Neural crest cell (in vitro differentiated cells): ENCODE measurements at regions not wholly inside any gene's neighbourhood (a gene's known extent, or its start where the extent isn't known, plus 50 kb on each side); places are given as distances from the start of the nearest gene placed in this dataset.

Source experiments
- DNase-seq: peaks from one replicate; pipeline ENCODE4 v3.0.0; 2021; ENCODE audit warnings: low read depth, mixed read lengths, low spot score
- H3K27ac Mint-ChIP-seq: one replicate; pipeline ENCODE4 v1.8.0; 2021; ENCODE audit warnings: mild to moderate bottlenecking, mixed read lengths; ENCODE audit not compliant: unreplicated experiment
- H3K27me3 Mint-ChIP-seq: 2 replicates; pipeline ENCODE4 v1.8.0; 2021; ENCODE audit warnings: low read depth, mild to moderate bottlenecking, mixed read lengths
- H3K36me3 Mint-ChIP-seq: 2 replicates; pipeline ENCODE4 v1.8.0; 2021; ENCODE audit warnings: low read depth, mild to moderate bottlenecking, mixed read lengths
- H3K4me1 Mint-ChIP-seq: 2 replicates; pipeline ENCODE4 v1.8.0; 2021; ENCODE audit warnings: mixed read lengths
- H3K4me3 Mint-ChIP-seq: one replicate; pipeline ENCODE4 v1.8.0; 2021; ENCODE audit warnings: mild to moderate bottlenecking, mixed read lengths
- H3K9me3 Mint-ChIP-seq: 2 replicates; pipeline ENCODE4 v1.8.0; 2021; ENCODE audit warnings: mixed read lengths
- TF ChIP-seq, protein P1 (sequence below): fragments of 200-600 bp; sonication (generic); conservative IDR thresholded peaks from 2 replicates; pipeline ENCODE4 v1.5.0; 2021; ENCODE audit warnings: antibody characterized with exemption, mild to moderate bottlenecking

DNA sequence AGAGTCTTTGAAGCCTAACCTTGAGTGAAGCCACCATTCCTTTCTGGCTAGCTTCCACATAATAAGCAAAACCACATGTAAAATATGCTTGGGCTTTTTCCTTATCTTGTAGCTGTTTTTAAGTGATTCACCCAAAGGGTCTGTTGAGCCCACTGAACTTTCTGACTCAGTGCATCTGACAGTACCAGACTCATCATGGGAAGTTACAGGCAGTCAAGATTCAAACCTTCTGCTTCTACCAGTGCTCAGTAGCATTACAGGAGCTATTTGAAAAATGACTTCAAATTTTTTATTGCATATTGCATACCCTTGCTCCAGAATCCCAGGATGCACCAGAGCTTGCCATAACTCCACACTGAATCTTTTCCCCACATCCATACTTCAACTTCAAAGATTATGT is 87.5 kb upstream of the PTPRD start:
- TF ChIP-seq, protein P1, sequence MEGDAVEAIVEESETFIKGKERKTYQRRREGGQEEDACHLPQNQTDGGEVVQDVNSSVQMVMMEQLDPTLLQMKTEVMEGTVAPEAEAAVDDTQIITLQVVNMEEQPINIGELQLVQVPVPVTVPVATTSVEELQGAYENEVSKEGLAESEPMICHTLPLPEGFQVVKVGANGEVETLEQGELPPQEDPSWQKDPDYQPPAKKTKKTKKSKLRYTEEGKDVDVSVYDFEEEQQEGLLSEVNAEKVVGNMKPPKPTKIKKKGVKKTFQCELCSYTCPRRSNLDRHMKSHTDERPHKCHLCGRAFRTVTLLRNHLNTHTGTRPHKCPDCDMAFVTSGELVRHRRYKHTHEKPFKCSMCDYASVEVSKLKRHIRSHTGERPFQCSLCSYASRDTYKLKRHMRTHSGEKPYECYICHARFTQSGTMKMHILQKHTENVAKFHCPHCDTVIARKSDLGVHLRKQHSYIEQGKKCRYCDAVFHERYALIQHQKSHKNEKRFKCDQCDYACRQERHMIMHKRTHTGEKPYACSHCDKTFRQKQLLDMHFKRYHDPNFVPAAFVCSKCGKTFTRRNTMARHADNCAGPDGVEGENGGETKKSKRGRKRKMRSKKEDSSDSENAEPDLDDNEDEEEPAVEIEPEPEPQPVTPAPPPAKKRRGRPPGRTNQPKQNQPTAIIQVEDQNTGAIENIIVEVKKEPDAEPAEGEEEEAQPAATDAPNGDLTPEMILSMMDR, result no peak
- H3K9me3 Mint-ChIP-seq, result peaks cover 3% of the 10 kb centered on the region
- H3K27me3 Mint-ChIP-seq, result no peaks in the 10 kb centered on the region
- H3K36me3 Mint-ChIP-seq, result no peaks in the 10 kb centered on the region
- H3K27ac Mint-ChIP-seq, result no peak overlapping the region
- H3K4me1 Mint-ChIP-seq, result no peaks in the 10 kb centered on the region
- H3K4me3 Mint-ChIP-seq, result no peak overlapping the region
- DNase-seq, result no peak

GRCh38 chr9:10700915-10701314 is 88.1 kb upstream of the PTPRD start:
- Mint-ChIP-seq H3K4me3 (no peak overlapping the region), H3K27ac (no peak overlapping the region), H3K27me3 (no peaks in the 10 kb centered on the region), H3K9me3 (peaks cover 3% of the 10 kb centered on the region), H3K4me1 (peaks cover under 1% of the 10 kb centered on the region), H3K36me3 (no peaks in the 10 kb centered on the region)
- no peak for DNase-seq
- TF ChIP-seq, protein P1, result no peak

GRCh38 chr9:10701906-10702305 is 89.1 kb upstream of the PTPRD start:
- Mint-ChIP-seq H3K27ac (no peak overlapping the region), H3K36me3 (no peaks in the 10 kb centered on the region), H3K9me3 (peaks cover 3% of the 10 kb centered on the region), H3K27me3 (no peaks in the 10 kb centered on the region), H3K4me3 (no peak overlapping the region), H3K4me1 (peaks cover 5% of the 10 kb centered on the region)
- no peak for DNase-seq
- TF ChIP-seq, protein P1, result no peak

- TF ChIP-seq, protein P1, result no peak
- Mint-ChIP-seq H3K36me3 (no peaks in the 10 kb centered on the region), H3K9me3 (peaks cover 3% of the 10 kb centered on the region)
Measured at GRCh38 chr9:10703139-10703538, 90.3 kb upstream of the PTPRD start.

GRCh38 chr9:10704720-10705119 is 91.9 kb upstream of the PTPRD start:
- Mint-ChIP-seq H3K27me3 (no peaks in the 10 kb centered on the region), H3K4me3 (no peak overlapping the region), H3K27ac (no peak overlapping the region), H3K9me3 (no peaks in the 10 kb centered on the region), H3K4me1 (peaks cover 5% of the 10 kb centered on the region), H3K36me3 (no peaks in the 10 kb centered on the region)
- TF ChIP-seq, protein P1, result no peak
- no peak for DNase-seq

More at GRCh38 chr9:10703139-10703538, 90.3 kb upstream of the PTPRD start:
- H3K27ac Mint-ChIP-seq, result no peak overlapping the region
- H3K4me3 Mint-ChIP-seq, result no peak overlapping the region
- DNase-seq, result no peak
- H3K27me3 Mint-ChIP-seq, result no peaks in the 10 kb centered on the region
- H3K4me1 Mint-ChIP-seq, result peaks cover 5% of the 10 kb centered on the region

GRCh38 chr9:10705383-10705782 is 92.6 kb upstream of the PTPRD start:
- Mint-ChIP-seq H3K4me1 (peaks cover 5% of the 10 kb centered on the region), H3K36me3 (no peaks in the 10 kb centered on the region), H3K27me3 (no peaks in the 10 kb centered on the region), H3K4me3 (no peak overlapping the region), H3K27ac (no peak overlapping the region), H3K9me3 (no peaks in the 10 kb centered on the region)
- TF ChIP-seq, protein P1, result no peak
- no peak for DNase-seq
